Liver (tissue), 8 donors: ENCODE measurements at regions not wholly inside any gene's neighbourhood (a gene's known extent, or its start where the extent isn't known, plus 50 kb on each side); places are given as distances from the start of the nearest gene placed in this dataset.

Experiments
- DNase-seq: peaks from one replicate; pipeline ENCODE4 v3.0.0-alpha.2; 2017; ENCODE audit warnings: low spot score
- H3K27ac ChIP-seq, 2 donors: one replicate each; pipeline ENCODE4 v1.7.0; 2013; ENCODE audit warnings: inconsistent platforms in 2 of 2, low read length in 2 of 2, control low read depth in 1 of 2, low read depth in 1 of 2, mild to moderate bottlenecking in 1 of 2
- H3K27me3 ChIP-seq, 4 donors: one replicate each; pipeline versions ENCODE4 v1.6.1 to v1.7.0; 2013; ENCODE audit warnings: low read length in 3 of 4, inconsistent platforms in 1 of 4, mild to moderate bottlenecking in 1 of 4, moderate library complexity in 1 of 4; ENCODE audit not compliant: control insufficient read depth in 4 of 4, insufficient read depth in 4 of 4
- H3K36me3 ChIP-seq, 4 donors: one replicate each; pipeline versions ENCODE4 v1.6.1 to v1.7.0; 2013; ENCODE audit warnings: low read length in 3 of 4, mild to moderate bottlenecking in 3 of 4, low read depth in 1 of 4, moderate library complexity in 1 of 4; ENCODE audit not compliant: control insufficient read depth in 4 of 4, insufficient read depth in 3 of 4
- H3K4me1 ChIP-seq, 4 donors: one replicate each; pipeline versions ENCODE4 v1.6.1 to v1.7.0; 2013; ENCODE audit warnings: low read length in 3 of 4, mild to moderate bottlenecking in 3 of 4, moderate library complexity in 1 of 4; ENCODE audit not compliant: control insufficient read depth in 4 of 4, insufficient read depth in 4 of 4
- H3K4me3 ChIP-seq, 3 donors: one replicate each; pipeline versions ENCODE4 v1.6.1 to v1.7.0; 2013; ENCODE audit warnings: low read length in 3 of 3, control low read depth in 1 of 3, low read depth in 1 of 3, mild to moderate bottlenecking in 1 of 3
- H3K9ac ChIP-seq, 2 donors: one replicate each; pipeline ENCODE4 v1.7.0; 2013; ENCODE audit warnings: low read length in 2 of 2, mild to moderate bottlenecking in 2 of 2, moderate library complexity in 2 of 2, control low read depth in 1 of 2, low read depth in 1 of 2
- H3K9me3 ChIP-seq, 4 donors: one replicate each; pipeline versions ENCODE4 v1.6.1 to v1.7.0; 2013; ENCODE audit warnings: low read length in 3 of 4; ENCODE audit not compliant: control insufficient read depth in 4 of 4
- ATF3 ChIP-seq: IDR thresholded peaks from 2 replicates; pipeline ENCODE4 v1.6.1; 2016; ENCODE audit warnings: antibody characterized with exemption
- CTCF ChIP-seq: fragments of 150-350 bp; IDR thresholded peaks from 2 replicates; pipeline ENCODE4 v1.5.1; 2017; ENCODE audit warnings: improper control_type of control experiment, low read depth, low read length; ENCODE audit not compliant: missing input control
- EGR1 ChIP-seq, 2 donors: IDR thresholded peaks; 2 replicates each; pipeline ENCODE4 v1.6.1; 2016 to 2018; ENCODE audit warnings: antibody characterized with exemption in 2 of 2, low read depth in 2 of 2
- FOXA2 ChIP-seq: IDR thresholded peaks from 2 replicates; pipeline ENCODE4 v1.6.1; 2016; ENCODE audit warnings: antibody characterized with exemption
- GABPA ChIP-seq, 2 donors: IDR thresholded peaks in 1 of 2; conservative IDR thresholded peaks in 1 of 2; 2 replicates each; pipeline ENCODE4 v1.6.1; 2016; ENCODE audit warnings: antibody characterized with exemption in 2 of 2, mild to moderate bottlenecking in 1 of 2, moderate library complexity in 1 of 2
- JUND ChIP-seq, 2 donors: IDR thresholded peaks; 2 replicates each; pipeline ENCODE4 v1.6.1; 2016; ENCODE audit warnings: antibody characterized with exemption in 2 of 2
- MAX ChIP-seq: IDR thresholded peaks from 2 replicates; pipeline ENCODE4 v1.6.1; 2016; ENCODE audit warnings: antibody characterized with exemption
- NR2F2 ChIP-seq: IDR thresholded peaks from 2 replicates; pipeline ENCODE4 v1.6.1; 2016; ENCODE audit warnings: antibody characterized with exemption
- RAD21 ChIP-seq, 2 donors: IDR thresholded peaks; 2 replicates each; pipeline ENCODE4 v1.6.1; 2016; ENCODE audit warnings: antibody characterized with exemption in 2 of 2, mild to moderate bottlenecking in 2 of 2
- REST ChIP-seq: IDR thresholded peaks from 2 replicates; pipeline ENCODE4 v1.6.1; 2016; ENCODE audit warnings: antibody characterized with exemption, mild to moderate bottlenecking
- RXRA ChIP-seq, 2 donors: IDR thresholded peaks; 2 replicates each; pipeline ENCODE4 v1.6.1; 2017 to 2018; ENCODE audit warnings: antibody characterized with exemption in 2 of 2, mild to moderate bottlenecking in 1 of 2
- SP1 ChIP-seq: IDR thresholded peaks from 2 replicates; pipeline ENCODE4 v1.6.1; 2018; ENCODE audit warnings: antibody characterized with exemption, mild to moderate bottlenecking
- TAF1 ChIP-seq: conservative IDR thresholded peaks from 2 replicates; pipeline ENCODE4 v1.6.1; 2016; ENCODE audit warnings: antibody characterized with exemption, mild to moderate bottlenecking
- YY1 ChIP-seq: IDR thresholded peaks from 2 replicates; pipeline ENCODE4 v1.6.1; 2016; ENCODE audit warnings: antibody characterized with exemption, mild to moderate bottlenecking
- WGBS: extraction: QIAGEN DNeasy Blood & Tissue Kit; methylation state at CpG from one replicate; pipeline ENCODE4 v1.1.7; 2013; 5-methylcytosine and 5-hydroxymethylcytosine counted together
- donor health status: healthy.
- donor health status: healthy.
- donor health status: healthy.
- donor health status: healthy.
- donor health status: healthy.

GRCh38 chr3:29033511-29033910 lies 247.4 kb upstream of the RBMS3 start:
- H3K9me3 ChIP-seq = no peaks in the 10 kb centered on the region
- no peaks in the 10 kb centered on the region for H3K27me3 ChIP-seq
- H3K4me1 ChIP-seq = no peaks in the 10 kb centered on the region
- 83% methylated on average over 3 of the region's 3 CpGs for WGBS
- H3K4me3 ChIP-seq = no peak overlapping the region
- TF ChIP-seq FOXA2 = no peak
- TF ChIP-seq ATF3 = no peak
- TF ChIP-seq RXRA (IDR thresholded peaks at IDR 0.05) = no peak
- TF ChIP-seq EGR1 (IDR thresholded peaks at IDR 0.05; ENCODE audit: low read depth in 2 of 2) = no peak
- TF ChIP-seq SP1 = no peak
- TF ChIP-seq TAF1 = no peak
- no peak for TF ChIP-seq JUND (IDR thresholded peaks at IDR 0.05)
- TF ChIP-seq REST = no peak
- no peak for TF ChIP-seq GABPA (IDR thresholded peaks at IDR 0.05 in 1 of 2, conservative IDR thresholded peaks at IDR 0.05 in 1 of 2)
- TF ChIP-seq RAD21 (IDR thresholded peaks at IDR 0.05) = no peak
- TF ChIP-seq YY1 = no peak
- TF ChIP-seq NR2F2 = no peak
- H3K27ac ChIP-seq = no peak overlapping the region
- DNase-seq = no peak
- no peak overlapping the region for H3K9ac ChIP-seq
- no peaks in the 10 kb centered on the region for H3K36me3 ChIP-seq

GRCh38 chr3:29050155-29050554 lies 230.7 kb upstream of the RBMS3 start:
- no peak overlapping the region for H3K27ac ChIP-seq
- H3K4me3 ChIP-seq = no peak overlapping the region
- H3K36me3 ChIP-seq = no peaks in the 10 kb centered on the region
- peaks cover 0 to 3% (median 0%) of the 10 kb centered on the region in 4 donors for H3K9me3 ChIP-seq
- no peak for DNase-seq
- no peaks in the 10 kb centered on the region for H3K27me3 ChIP-seq
- 50% methylated on average over 2 of the region's 2 CpGs for WGBS
- no peak overlapping the region for H3K9ac ChIP-seq
- TF ChIP-seq JUND (IDR thresholded peaks at IDR 0.05) = no peak
- no peak for TF ChIP-seq REST
- no peaks in the 10 kb centered on the region for H3K4me1 ChIP-seq

- no peak overlapping the region for H3K27ac ChIP-seq
- peaks cover 0 to 3% (median under 1%) of the 10 kb centered on the region in 4 donors for H3K9me3 ChIP-seq
- no peak overlapping the region for H3K9ac ChIP-seq
- no peaks in the 10 kb centered on the region for H3K4me1 ChIP-seq
- H3K4me3 ChIP-seq = no peak overlapping the region
- DNase-seq = no peak
- no peaks in the 10 kb centered on the region for H3K27me3 ChIP-seq
- H3K36me3 ChIP-seq = no peaks in the 10 kb centered on the region
- no peak for TF ChIP-seq REST
- TF ChIP-seq RXRA (IDR thresholded peaks at IDR 0.05) = no peak
- TF ChIP-seq NR2F2 = no peak
- no peak for TF ChIP-seq TAF1
- no peak for TF ChIP-seq ATF3
- TF ChIP-seq CTCF = no peak
- no peak for TF ChIP-seq MAX
- no peak for TF ChIP-seq YY1
These were observed 223.5 kb upstream of the RBMS3 start for GRCh38 chr3:29057326-29057725.
